K562 (cell line): ENCODE measurements at regions not wholly inside any gene's neighbourhood (a gene's known extent, or its start where the extent isn't known, plus 50 kb on each side); places are given as distances from the start of the nearest gene placed in this dataset.

Experiments used
- ATAC-seq: fragments of 200-7000 bp; cut with Tn5 transposase; 3 replicates; pipeline ENCODE4 v1.9.1; 2020; ENCODE audit warnings: moderate library complexity
- BruUV-seq: library from RNA; stranded (reverse); fragments of 400-500 nt; replicated peaks from 2 replicates; lab custom pipeline; 2021; lab: Mats Ljungman, UMichigan
- CTCF ChIA-PET: fragments of 300-600 bp; formaldehyde crosslinking; extraction: SDS; loops from one replicate; lab custom pipeline; 2021; ENCODE audit warnings: low intra/inter-chr PET ratio; lab: Yijun Ruan, JAX
- POLR2A ChIA-PET: fragments of 300-600, 350-650 bp; sonication (Branson Sonifier 250); formaldehyde crosslinking; extraction: SDS; loops from one replicate; lab custom pipeline; 2021; ENCODE audit warnings: antibody characterized with exemption, inconsistent platforms; lab: Yijun Ruan, JAX
- DNase-seq, 4 experiments: peaks; one replicate each; pipeline versions ENCODE4 v3.0.0 to v3.0.0-alpha.2; 2011 to 2018; ENCODE audit warnings: low spot score in 3 of 4, mixed read lengths in 3 of 4; ENCODE audit errors: extremely low read depth in 1 of 4
- FAIRE-seq: peaks from 2 replicates; lab custom pipeline; 2011; peaks lifted over from hg19 to GRCh38; lab: Jason Lieb, UNC
- H2AFZ ChIP-seq: 2 replicates; pipeline ENCODE4 v1.6.0; 2011; ENCODE audit warnings: low read depth, low read length, control low read depth, inconsistent platforms
- H3K27ac ChIP-seq: fragments of 200-600 bp; 3 replicates; pipeline ENCODE4 v1.8.0; 2011; ENCODE audit warnings: low read depth, mild to moderate bottlenecking, control low read depth, inconsistent platforms, low read length, moderate library complexity, mixed read lengths; ENCODE audit errors: extremely low read depth
- H3K27me3 ChIP-seq, 2 experiments: fragments of 300-600 bp in 1 of 2; 2 replicates in 1 of 2; 3 replicates in 1 of 2; pipeline versions ENCODE4 v1.6.0 to v1.8.0; 2011; ENCODE audit warnings: inconsistent platforms in 2 of 2, low read length in 2 of 2, mild to moderate bottlenecking in 1 of 2, mixed read lengths in 1 of 2, moderate library complexity in 1 of 2; ENCODE audit not compliant: control insufficient read depth in 2 of 2, insufficient read depth in 2 of 2
- H3K36me3 ChIP-seq: fragments of 300-600 bp; 3 replicates; pipeline ENCODE4 v1.8.0; 2011; ENCODE audit warnings: mild to moderate bottlenecking, low read length, inconsistent platforms; ENCODE audit not compliant: control insufficient read depth, insufficient read depth
- H3K4me1 ChIP-seq, 2 experiments: fragments of 200-600 bp in 1 of 2; replicated peaks in 1 of 2; 2 replicates in 1 of 2; 3 replicates in 1 of 2; pipeline versions ENCODE4 v1.5.1 to v1.8.0; 2011; ENCODE audit warnings: inconsistent platforms in 2 of 2, low read length in 2 of 2, mild to moderate bottlenecking in 1 of 2, mixed read lengths in 1 of 2, moderate library complexity in 1 of 2; ENCODE audit not compliant: control insufficient read depth in 2 of 2, insufficient read depth in 2 of 2
- H3K4me2 ChIP-seq: 2 replicates; pipeline ENCODE4 v1.6.1; 2011; ENCODE audit warnings: low read length, control low read depth, inconsistent platforms, mixed read lengths; ENCODE audit not compliant: insufficient read depth
- H3K4me3 ChIP-seq: fragments of 200-600 bp; sonication (generic), shearing (Covaris generic); 2 replicates; pipeline ENCODE4 v1.5.1; 2016; ENCODE audit warnings: control low read depth, inconsistent platforms
- H3K79me2 ChIP-seq: fragments of 200-600 bp; 3 replicates; pipeline ENCODE4 v1.8.0; 2011; ENCODE audit warnings: low read length, inconsistent platforms; ENCODE audit not compliant: control insufficient read depth, insufficient read depth
- H3K9ac ChIP-seq, 2 experiments: 2 replicates each; pipeline versions ENCODE4 v1.6.0 to v1.6.1; 2011; ENCODE audit warnings: low read depth in 2 of 2, low read length in 2 of 2, control low read depth in 1 of 2, inconsistent platforms in 1 of 2, mild to moderate bottlenecking in 1 of 2, mixed read lengths in 1 of 2; ENCODE audit not compliant: insufficient read depth in 1 of 2
- H3K9me1 ChIP-seq: one replicate; pipeline ENCODE4 v1.6.0; 2011; ENCODE audit warnings: inconsistent platforms, mild to moderate bottlenecking, low read length, moderate library complexity; ENCODE audit not compliant: control insufficient read depth, insufficient read depth
- H3K9me3 ChIP-seq: replicated peaks from 2 replicates; pipeline ENCODE4 v1.5.1; 2011; ENCODE audit warnings: low read depth, low read length, inconsistent platforms; ENCODE audit not compliant: control insufficient read depth, insufficient read depth
- H4K20me1 ChIP-seq: replicated peaks from 2 replicates; pipeline ENCODE4 v1.6.1; 2011; ENCODE audit warnings: low read length, inconsistent platforms, mixed read lengths; ENCODE audit not compliant: control insufficient read depth, insufficient read depth
- ARID2 ChIP-seq: fragments of 450-650 bp; IDR thresholded peaks from 2 replicates; pipeline ENCODE4 v1.6.1; 2017; ENCODE audit warnings: antibody characterized with exemption, mild to moderate bottlenecking
- C11orf30 ChIP-seq: fragments of 450-650 bp; IDR thresholded peaks from 2 replicates; pipeline ENCODE4 v1.6.1; 2016; ENCODE audit warnings: low read depth, mild to moderate bottlenecking
- CHD4 ChIP-seq: fragments of 200-600 bp; sonication (generic); IDR thresholded peaks from 3 replicates; pipeline ENCODE4 v1.6.1; 2012; ENCODE audit warnings: low read depth, mild to moderate bottlenecking, mixed read lengths, low read length, inconsistent platforms; ENCODE audit not compliant: insufficient read depth, insufficient replicate concordance, poor library complexity, severe bottlenecking
- CTCF ChIP-seq, 3 experiments: IDR thresholded peaks in 2 of 3; conservative IDR thresholded peaks in 1 of 3; 2 replicates each; pipeline ENCODE4 v1.5.1; 2011 to 2012; ENCODE audit warnings: low read length in 3 of 3, mild to moderate bottlenecking in 3 of 3, control low read depth in 2 of 3, improper control_type of control experiment in 1 of 3, inconsistent platforms in 1 of 3, low read depth in 1 of 3, mixed read lengths in 1 of 3, moderate library complexity in 1 of 3; ENCODE audit not compliant: insufficient read depth in 2 of 3
- DDX20 ChIP-seq: fragments of 450-650 bp; IDR thresholded peaks from 2 replicates; pipeline ENCODE4 v1.6.1; 2016; ENCODE audit warnings: missing genetic modification characterization, low read depth, mild to moderate bottlenecking, missing compliant biosample characterization, moderate library complexity
- EGR1 ChIP-seq: fragments of 450-650 bp; conservative IDR thresholded peaks from 2 replicates; pipeline ENCODE4 v1.6.1; 2017; ENCODE audit warnings: mild to moderate bottlenecking
- MAFF ChIP-seq: IDR thresholded peaks from 2 replicates; pipeline ENCODE4 v1.6.1; 2012; ENCODE audit warnings: low read length, improper control_type of control experiment
- MAFG ChIP-seq: fragments of 450-650 bp; conservative IDR thresholded peaks from 2 replicates; pipeline ENCODE4 v1.6.1; 2016; ENCODE audit warnings: missing genetic modification characterization, missing compliant biosample characterization
- MAFK ChIP-seq: IDR thresholded peaks from 2 replicates; pipeline ENCODE4 v1.6.1; 2011; ENCODE audit warnings: low read length, improper control_type of control experiment
- MCM2 ChIP-seq: fragments of 450-650 bp; IDR thresholded peaks from 2 replicates; pipeline ENCODE4 v1.6.1; 2017; ENCODE audit warnings: low read depth, mild to moderate bottlenecking
- U2AF2 ChIP-seq: fragments of 200-400 bp; formaldehyde crosslinking; optimal IDR thresholded peaks from 2 replicates; pipeline ENCODE3; 2017; ENCODE audit warnings: low read depth, mild to moderate bottlenecking, low read length
- UBTF ChIP-seq, 2 experiments: IDR thresholded peaks; 2 replicates each; pipeline ENCODE4 v1.6.1; 2012; ENCODE audit warnings: improper control_type of control experiment in 2 of 2, low read depth in 2 of 2, low read length in 2 of 2, borderline replicate concordance in 1 of 2
- XRCC4 ChIP-seq: IDR thresholded peaks from one replicate; pipeline ENCODE4 v1.6.1; 2011; ENCODE audit not compliant: insufficient read depth, insufficient read length; ENCODE audit errors: extremely low read depth
- XRCC5 ChIP-seq: fragments of 200-400 bp; formaldehyde crosslinking; IDR thresholded peaks from 2 replicates; pipeline ENCODE4 v1.6.1; 2017; ENCODE audit warnings: low read depth, mild to moderate bottlenecking, low read length
- ZFX ChIP-seq: sonication (generic); formaldehyde crosslinking; IDR thresholded peaks from 2 replicates; pipeline ENCODE4 v1.8.0; 2022; ENCODE audit warnings: mild to moderate bottlenecking, missing genetic modification reagents, moderate library complexity
- ZNF316 ChIP-seq: fragments of 450-650 bp; IDR thresholded peaks from 2 replicates; pipeline ENCODE4 v1.6.1; 2016
- ZNF354B ChIP-seq: fragments of 250-450 bp; sonication (Bioruptor Pico); IDR thresholded peaks from 2 replicates; pipeline ENCODE4 v1.4.0; 2020
- ZNF717 ChIP-seq: fragments of 250-450 bp; sonication (Bioruptor Pico); IDR thresholded peaks from 2 replicates; pipeline ENCODE4 v1.5.0; 2021
- WGBS: fragments of 100-300 bp; shearing (Covaris generic); methylation state at CpG from one replicate; pipeline ENCODE4 v1.1.6; 2016; ENCODE audit warnings: low coverage, mixed read lengths; ENCODE audit not compliant: insufficient coverage; ENCODE audit errors: missing lambda C conversion rate; 5-methylcytosine and 5-hydroxymethylcytosine counted together
- in situ Hi-C: fragments of 300-500 bp; cut with MboI; formaldehyde crosslinking; loops from 4 replicates; pipeline ENCODE4 v1.15.0; 2018; ENCODE audit warnings: inconsistent platforms, mixed read lengths
- intact Hi-C: fragments of 100-400 bp; cut with micrococcal nuclease; formaldehyde crosslinking; loops from 2 replicates; pipeline ENCODE4 v1.14.2; 2022

GRCh38 chr2:22769497-22769896 lies 615.5 kb upstream of the KLHL29 start:
- H3K27me3 ChIP-seq, result no peaks in the 10 kb centered on the region
- POLR2A ChIA-PET, result no interaction called here
- TF ChIP-seq ARID2, result no peak
- peak; percentile 94 for TF ChIP-seq MAFK
- TF ChIP-seq ZFX (CRISPR knock-in tag), result no peak
- no peak for TF ChIP-seq XRCC4
- no peak for TF ChIP-seq CHD4
- TF ChIP-seq ZNF316, result peak; percentile 86
- no peak for TF ChIP-seq EGR1
- TF ChIP-seq MCM2, result no peak
- TF ChIP-seq C11orf30, result peak; percentile 77; the same call in 1 of the 2 replicates
- no peak for TF ChIP-seq U2AF2
- no peak for TF ChIP-seq CTCF (IDR thresholded peaks at IDR 0.05 in 2 of 3, conservative IDR thresholded peaks at IDR 0.05 in 1 of 3; ENCODE audit: insufficient read depth in 2 of 3, low read depth in 1 of 3, low read length in 3 of 3)
- TF ChIP-seq MAFF, result peak; percentile 90
- no peak for TF ChIP-seq ZNF717 (CRISPR knock-in tag)
- TF ChIP-seq XRCC5, result no peak
- peak; percentile 85 for TF ChIP-seq MAFG (tag)
- TF ChIP-seq UBTF (IDR thresholded peaks at IDR 0.05; ENCODE audit: borderline replicate concordance in 1 of 2, low read depth in 2 of 2, low read length in 2 of 2), result no peak
- no peak for TF ChIP-seq DDX20 (tag)
- TF ChIP-seq ZNF354B (CRISPR knock-in tag), result no peak
- TF ChIP-seq, all 486 proteins: peak for 5
- CTCF ChIA-PET, result no interaction called here
- in situ Hi-C loops (no loop called here), intact Hi-C loops (no loop called here)
- no peaks in the 10 kb centered on the region for H3K9me1 ChIP-seq
- no peak overlapping the region for H3K9ac ChIP-seq
- no peaks in the 10 kb centered on the region for H4K20me1 ChIP-seq
- no peak overlapping the region for H3K27ac ChIP-seq
- ATAC-seq, result no peak
- FAIRE-seq, result no peak
- DNase-seq, result no peak
- H3K9me3 ChIP-seq, result no peaks in the 10 kb centered on the region
- WGBS, result 0% methylated on average over 3 of the region's 3 CpGs
- no TSS peak for BruUV-seq
- H3K36me3 ChIP-seq, result no peaks in the 10 kb centered on the region
- H3K4me3 ChIP-seq, result no peak overlapping the region
- H2AFZ ChIP-seq, result no peak overlapping the region
- H3K79me2 ChIP-seq, result no peaks in the 10 kb centered on the region
- no peak overlapping the region for H3K4me2 ChIP-seq
- H3K4me1 ChIP-seq, result no peaks in the 10 kb centered on the region
